GM12874 (cell line): ENCODE measurements at regions not wholly inside any gene's neighbourhood (a gene's known extent, or its start where the extent isn't known, plus 50 kb on each side); places are given as distances from the start of the nearest gene placed in this dataset.

Experiments
- CTCF ChIP-seq: IDR thresholded peaks from 2 replicates; pipeline ENCODE4 v1.5.1; 2011; ENCODE audit warnings: low read depth, mild to moderate bottlenecking, control low read depth, low read length, moderate library complexity; ENCODE audit not compliant: insufficient read depth

- TF ChIP-seq CTCF: no peak
These were observed 202.4 kb upstream of the HMCN1 start for GRCh38 chr1:185531838-185532237.

DNA sequence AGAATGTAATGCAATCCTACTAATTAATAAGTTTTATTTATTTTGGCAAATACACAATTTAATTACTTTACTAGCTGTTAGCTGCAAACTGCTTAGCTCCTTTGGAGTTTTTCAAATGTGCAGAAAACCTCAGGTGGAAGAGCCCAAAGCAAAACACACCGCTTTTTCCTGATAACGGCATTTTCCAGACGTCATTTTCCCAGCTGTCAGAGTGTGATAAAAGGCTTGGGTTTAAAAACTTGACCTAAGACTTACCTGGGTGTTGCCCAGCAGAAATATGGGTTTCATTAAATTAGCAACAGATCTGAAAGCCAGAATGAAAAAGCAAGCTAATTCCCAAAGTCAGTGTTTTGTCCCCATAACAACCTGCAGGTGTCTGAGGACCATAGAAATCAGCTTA lies 204.0 kb upstream of the HMCN1 start:
- no peak for TF ChIP-seq CTCF

- TF ChIP-seq CTCF: no peak
These were observed 204.5 kb upstream of the HMCN1 start for GRCh38 chr1:185529673-185530072.

DNA sequence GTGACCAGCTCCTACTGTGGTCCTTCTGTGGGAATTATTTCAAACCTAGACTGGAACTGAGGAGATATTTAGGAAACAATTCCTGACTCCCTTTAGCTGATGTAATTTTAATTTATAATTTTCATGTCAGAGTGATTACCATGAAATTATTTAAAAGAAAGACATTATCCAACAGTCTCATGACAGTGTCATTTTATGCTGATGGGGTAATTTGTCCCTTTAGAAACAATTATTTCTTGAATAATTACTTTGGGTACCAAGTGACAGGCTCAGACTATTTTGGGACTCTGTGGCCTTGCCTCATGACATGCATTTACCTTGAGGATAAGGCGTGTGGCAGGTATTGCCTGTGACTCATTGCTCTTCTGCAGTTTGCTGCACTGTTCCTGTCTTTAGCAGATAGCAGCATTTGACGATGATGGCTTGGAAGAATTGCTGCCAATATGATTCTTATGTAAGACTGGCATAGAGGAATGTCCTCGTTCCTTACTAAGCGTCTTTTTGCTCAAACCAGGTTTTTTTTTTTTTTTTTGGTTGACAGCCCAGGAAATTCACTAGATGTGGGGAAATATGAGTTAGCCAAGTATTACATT lies 206.0 kb upstream of the HMCN1 start:
- no peak for TF ChIP-seq CTCF

DNA sequence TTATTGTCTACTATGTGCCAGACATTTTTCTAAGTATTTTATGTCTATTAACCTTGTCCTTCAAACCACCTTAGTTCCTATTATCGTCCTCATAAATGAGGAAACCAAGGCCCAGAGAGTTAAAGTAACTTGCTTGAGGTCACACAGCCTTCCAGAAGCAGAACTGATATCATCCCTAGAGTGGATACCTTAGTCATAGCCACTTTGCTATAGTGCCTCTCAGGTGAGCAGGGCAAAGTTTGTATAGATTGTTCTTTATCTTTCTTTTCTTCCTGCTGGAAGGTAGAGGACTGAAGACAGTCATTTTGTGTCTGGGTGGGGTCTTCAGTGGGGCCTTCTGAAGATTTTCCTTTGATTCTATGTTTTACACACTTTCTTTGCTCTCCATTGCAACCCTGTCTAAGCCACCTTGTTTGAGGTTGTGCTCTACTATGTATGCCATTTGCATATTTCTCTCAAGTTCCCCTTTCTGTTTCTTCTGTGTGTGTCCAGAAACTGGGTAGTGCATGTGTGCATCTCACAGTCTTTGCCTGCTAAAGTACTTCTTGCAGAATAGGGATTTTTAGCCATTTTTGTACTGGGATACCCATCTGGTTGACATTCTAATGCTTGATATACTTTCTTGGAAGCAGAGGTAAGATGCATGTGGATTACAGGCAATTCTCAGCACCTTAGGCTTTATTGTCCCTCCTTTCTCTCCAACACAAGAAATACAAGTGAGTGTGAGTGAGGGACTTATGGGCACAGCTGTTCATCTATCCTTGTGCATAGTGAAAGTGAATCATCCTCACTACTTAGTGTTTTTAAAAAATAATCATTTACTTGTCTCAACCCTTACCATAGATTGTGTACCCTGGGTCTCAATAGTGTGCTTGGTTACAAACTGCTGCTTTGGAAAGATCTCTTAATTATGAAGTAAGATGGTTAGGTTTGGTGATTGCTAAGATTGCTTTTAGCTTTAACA lies 207.6 kb upstream of the HMCN1 start:
- no peak for TF ChIP-seq CTCF

GRCh38 chr1:185520188-185520920 lies 203.3 kb upstream of the IVNS1ABP start:
- TF ChIP-seq CTCF: no peak

DNA sequence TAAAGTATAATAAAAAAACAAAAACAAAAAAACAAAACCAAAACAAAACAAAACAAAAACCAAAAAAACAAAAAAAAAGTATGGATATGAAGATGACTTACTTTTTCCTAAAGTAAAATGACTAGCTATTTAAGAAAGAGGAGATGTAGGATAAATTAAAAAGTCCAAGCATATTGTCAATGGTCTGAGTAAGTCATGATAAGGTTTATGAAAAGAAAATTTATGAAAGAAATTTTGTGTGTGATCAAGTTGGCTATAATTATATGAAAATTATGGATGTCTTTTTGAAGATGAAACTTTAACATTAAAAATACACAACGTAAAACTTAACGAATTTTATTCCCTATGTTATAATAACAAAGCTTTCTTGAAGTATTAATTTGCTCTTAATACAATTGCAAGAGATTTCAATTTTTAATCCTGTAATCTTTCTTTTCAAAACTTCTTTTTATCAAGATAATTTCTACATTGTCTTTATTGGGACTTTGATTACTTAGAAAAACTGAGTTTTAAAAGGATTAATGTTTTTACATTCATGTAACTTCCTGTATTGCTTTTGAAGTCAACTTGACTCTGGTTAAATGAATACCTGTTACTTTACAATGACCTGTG lies 200.9 kb upstream of the IVNS1ABP start:
- TF ChIP-seq CTCF: no peak
